GM12872 (cell line): ENCODE measurements at regions not wholly inside any gene's neighbourhood (a gene's known extent, or its start where the extent isn't known, plus 50 kb on each side); places are given as distances from the start of the nearest gene placed in this dataset.

Source experiments
- TF ChIP-seq, protein P1 (sequence below): IDR thresholded peaks from 3 replicates; pipeline ENCODE4 v1.5.1; 2011; ENCODE audit warnings: low read depth, mild to moderate bottlenecking, low read length, moderate library complexity; ENCODE audit not compliant: insufficient read depth

- TF ChIP-seq, protein P1, sequence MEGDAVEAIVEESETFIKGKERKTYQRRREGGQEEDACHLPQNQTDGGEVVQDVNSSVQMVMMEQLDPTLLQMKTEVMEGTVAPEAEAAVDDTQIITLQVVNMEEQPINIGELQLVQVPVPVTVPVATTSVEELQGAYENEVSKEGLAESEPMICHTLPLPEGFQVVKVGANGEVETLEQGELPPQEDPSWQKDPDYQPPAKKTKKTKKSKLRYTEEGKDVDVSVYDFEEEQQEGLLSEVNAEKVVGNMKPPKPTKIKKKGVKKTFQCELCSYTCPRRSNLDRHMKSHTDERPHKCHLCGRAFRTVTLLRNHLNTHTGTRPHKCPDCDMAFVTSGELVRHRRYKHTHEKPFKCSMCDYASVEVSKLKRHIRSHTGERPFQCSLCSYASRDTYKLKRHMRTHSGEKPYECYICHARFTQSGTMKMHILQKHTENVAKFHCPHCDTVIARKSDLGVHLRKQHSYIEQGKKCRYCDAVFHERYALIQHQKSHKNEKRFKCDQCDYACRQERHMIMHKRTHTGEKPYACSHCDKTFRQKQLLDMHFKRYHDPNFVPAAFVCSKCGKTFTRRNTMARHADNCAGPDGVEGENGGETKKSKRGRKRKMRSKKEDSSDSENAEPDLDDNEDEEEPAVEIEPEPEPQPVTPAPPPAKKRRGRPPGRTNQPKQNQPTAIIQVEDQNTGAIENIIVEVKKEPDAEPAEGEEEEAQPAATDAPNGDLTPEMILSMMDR = no peak
Observed at GRCh38 chr9:71472400-71472799, 295.9 kb downstream of the CEMIP2 start.

GRCh38 chr9:71465392-71465791 lies 302.9 kb downstream of the CEMIP2 start:
- TF ChIP-seq, protein P1 = no peak

- TF ChIP-seq, protein P1 = no peak
Observed at GRCh38 chr9:71459082-71459481, 309.2 kb downstream of the CEMIP2 start.

DNA sequence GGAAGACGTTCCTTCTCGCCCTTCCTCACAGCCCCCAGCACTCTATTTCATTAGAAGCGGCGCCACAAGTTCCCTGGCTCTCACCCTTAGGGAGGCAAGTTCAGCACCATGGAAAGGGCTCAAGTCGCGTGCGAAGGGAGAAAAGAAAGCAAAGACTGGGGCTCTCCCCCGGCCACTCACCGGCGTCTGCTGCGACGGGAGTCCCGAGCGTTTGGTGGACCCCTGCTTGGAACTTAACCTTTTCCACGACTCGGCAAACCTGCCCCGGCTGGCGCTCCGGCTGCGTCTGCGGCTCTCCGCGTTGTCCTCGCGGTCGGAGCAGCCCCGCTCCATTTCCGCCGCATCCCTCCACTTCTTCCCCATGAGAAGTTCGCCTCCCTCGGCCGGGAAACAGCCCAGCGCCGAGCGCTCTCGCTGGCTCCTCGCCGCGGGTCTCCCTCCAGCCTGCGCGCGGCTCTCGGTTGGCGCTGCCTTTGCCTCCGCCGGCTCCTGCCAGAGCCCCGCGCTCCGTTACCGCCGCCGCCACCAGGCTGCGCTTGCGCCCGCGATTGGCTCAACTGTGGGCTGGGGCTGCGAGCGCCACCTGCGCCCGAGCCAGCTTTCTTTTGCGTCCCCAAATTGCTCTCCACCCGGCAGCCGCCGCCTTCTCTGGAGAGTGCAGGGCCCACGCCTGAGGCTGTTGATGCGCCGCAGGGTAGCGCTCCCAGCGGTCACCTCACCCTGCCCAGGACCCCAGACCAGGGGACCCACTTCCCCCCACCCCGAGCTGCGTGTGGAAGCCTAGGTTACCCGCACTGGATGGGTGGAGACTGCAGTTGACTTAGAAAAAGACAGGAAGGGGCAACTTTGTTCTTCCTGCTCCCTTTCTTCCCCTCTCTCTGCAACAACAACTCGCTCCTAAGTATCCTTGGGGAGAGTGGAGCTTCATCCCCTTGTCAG lies 321.6 kb downstream of the CEMIP2 start:
- TF ChIP-seq, protein P1 = no peak

DNA sequence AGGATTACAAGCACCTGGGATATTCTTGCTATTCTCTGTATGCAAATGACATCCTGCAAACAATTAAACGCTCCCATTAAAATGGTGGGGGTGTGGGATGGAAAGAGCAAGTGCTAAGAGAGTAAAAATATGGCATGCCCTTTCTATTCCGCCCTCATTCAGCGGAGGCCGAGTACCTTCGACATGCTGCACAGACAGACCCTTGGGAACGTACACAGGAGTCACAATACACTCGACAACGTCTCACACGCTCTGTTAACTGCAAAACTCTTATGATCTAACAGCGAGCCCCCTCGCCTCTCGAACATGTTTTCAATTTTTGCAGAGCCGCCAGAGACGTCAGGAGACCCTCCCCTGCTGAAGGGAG lies 322.2 kb downstream of the CEMIP2 start:
- TF ChIP-seq, protein P1 = no peak

DNA sequence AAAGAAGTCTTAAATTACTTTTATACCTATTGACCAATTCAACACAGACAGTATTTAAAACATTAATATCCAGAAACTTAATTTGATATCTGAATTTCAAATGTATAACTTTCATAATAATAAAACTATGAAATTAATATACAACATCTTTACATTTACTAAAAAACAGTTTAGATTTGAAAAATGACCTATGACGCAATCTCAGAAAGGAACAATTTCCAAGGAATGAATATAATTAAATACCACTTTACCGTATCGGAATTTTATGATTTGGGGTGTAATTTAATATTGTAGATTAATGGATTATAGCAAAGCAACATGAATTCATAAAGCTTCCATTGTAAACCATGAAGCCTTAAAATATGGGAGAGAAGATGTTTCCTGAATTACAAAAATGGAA lies 321.5 kb upstream of the TRPM3 start:
- TF ChIP-seq, protein P1 = no peak

- TF ChIP-seq, protein P1 = no peak
Observed at GRCh38 chr9:71441266-71441665, 319.8 kb upstream of the TRPM3 start.
